ENCODE measurements at regions not wholly inside any gene's neighbourhood (a gene's known extent, or its start where the extent isn't known, plus 50 kb on each side); places are given as distances from the start of the nearest gene placed in this dataset.

DNA sequence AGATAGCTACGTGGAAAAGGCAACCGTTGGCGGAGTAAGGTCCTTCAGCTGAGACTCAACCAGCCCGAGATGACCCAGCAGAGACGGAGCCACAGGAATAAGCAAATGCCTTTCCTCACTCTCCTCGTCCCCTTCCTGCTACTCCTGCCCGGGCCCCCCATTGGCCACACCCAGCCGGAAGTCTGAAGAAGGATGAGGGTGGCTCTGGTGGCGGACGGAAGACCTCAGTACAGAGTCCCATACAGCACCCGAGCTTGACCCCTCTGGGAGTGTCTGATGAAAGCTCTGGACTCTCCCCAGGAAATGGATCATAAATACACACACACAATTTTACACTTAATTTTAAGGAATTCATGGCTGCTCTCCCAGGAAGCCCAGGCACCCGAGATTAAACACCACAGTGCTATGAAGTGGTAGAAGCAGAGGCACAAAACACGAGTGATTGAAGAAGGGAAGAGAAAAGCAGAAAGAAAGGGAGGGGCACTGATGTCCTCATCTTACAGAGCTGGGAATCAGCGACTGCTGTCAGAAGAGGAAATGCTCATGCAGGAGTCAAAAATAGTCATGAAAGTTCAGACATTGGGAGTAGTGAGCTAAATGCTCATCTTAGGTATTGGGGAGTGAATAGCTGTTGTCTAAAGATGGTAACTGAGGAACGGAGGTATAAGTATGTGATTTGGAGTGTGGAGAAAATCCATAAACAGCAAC, 125.6 kb downstream of the BANF2 start:
- TF ChIP-seq, protein P1, sequence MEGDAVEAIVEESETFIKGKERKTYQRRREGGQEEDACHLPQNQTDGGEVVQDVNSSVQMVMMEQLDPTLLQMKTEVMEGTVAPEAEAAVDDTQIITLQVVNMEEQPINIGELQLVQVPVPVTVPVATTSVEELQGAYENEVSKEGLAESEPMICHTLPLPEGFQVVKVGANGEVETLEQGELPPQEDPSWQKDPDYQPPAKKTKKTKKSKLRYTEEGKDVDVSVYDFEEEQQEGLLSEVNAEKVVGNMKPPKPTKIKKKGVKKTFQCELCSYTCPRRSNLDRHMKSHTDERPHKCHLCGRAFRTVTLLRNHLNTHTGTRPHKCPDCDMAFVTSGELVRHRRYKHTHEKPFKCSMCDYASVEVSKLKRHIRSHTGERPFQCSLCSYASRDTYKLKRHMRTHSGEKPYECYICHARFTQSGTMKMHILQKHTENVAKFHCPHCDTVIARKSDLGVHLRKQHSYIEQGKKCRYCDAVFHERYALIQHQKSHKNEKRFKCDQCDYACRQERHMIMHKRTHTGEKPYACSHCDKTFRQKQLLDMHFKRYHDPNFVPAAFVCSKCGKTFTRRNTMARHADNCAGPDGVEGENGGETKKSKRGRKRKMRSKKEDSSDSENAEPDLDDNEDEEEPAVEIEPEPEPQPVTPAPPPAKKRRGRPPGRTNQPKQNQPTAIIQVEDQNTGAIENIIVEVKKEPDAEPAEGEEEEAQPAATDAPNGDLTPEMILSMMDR (IDR thresholded peaks at IDR 0.05), result no peak
- no peak for TF ChIP-seq POLR2A (IDR thresholded peaks at IDR 0.05)

Data from lower leg skin (tissue), 3 donors.